Loucy (cell line): ENCODE measurements at regions not wholly inside any gene's neighbourhood (a gene's known extent, or its start where the extent isn't known, plus 50 kb on each side); places are given as distances from the start of the nearest gene placed in this dataset.

ENCODE experiments used
- H2AFZ ChIP-seq: fragments of 200-600 bp; sonication (generic); 2 replicates; pipeline ENCODE4 v1.6.0; 2016; ENCODE audit warnings: antibody characterized with exemption, mild to moderate bottlenecking, low read length, moderate library complexity
- H3F3A ChIP-seq: fragments of 200-600 bp; 2 replicates; pipeline ENCODE4 v1.6.0; 2016; ENCODE audit warnings: antibody characterized with exemption, low read depth, mild to moderate bottlenecking
- H3K27me3 ChIP-seq: fragments of 200-600 bp; sonication (generic); 2 replicates; pipeline ENCODE4 v1.6.1; 2014; ENCODE audit warnings: low read length, mild to moderate bottlenecking; ENCODE audit not compliant: insufficient read depth, poor library complexity, severe bottlenecking
- H3K36me3 ChIP-seq: fragments of 200-600 bp; sonication (generic); 2 replicates; pipeline ENCODE4 v1.6.1; 2016; ENCODE audit warnings: low read length; ENCODE audit not compliant: insufficient read depth
- H3K4me1 ChIP-seq: fragments of 200-600 bp; sonication (generic); 2 replicates; pipeline ENCODE4 v1.5.1; 2014; ENCODE audit warnings: low read length, mild to moderate bottlenecking; ENCODE audit not compliant: insufficient read depth, poor library complexity, severe bottlenecking
- H3K4me2 ChIP-seq: fragments of 200-600 bp; sonication (generic); 2 replicates; pipeline ENCODE4 v1.6.0; 2014; ENCODE audit warnings: antibody characterized with exemption, low read length, low read depth, mild to moderate bottlenecking; ENCODE audit not compliant: poor library complexity, severe bottlenecking
- H3K4me3 ChIP-seq: fragments of 200-600 bp; sonication (generic); 2 replicates; pipeline ENCODE4 v1.5.1; 2014; ENCODE audit warnings: low read length, mild to moderate bottlenecking, mixed read lengths; ENCODE audit not compliant: poor library complexity, severe bottlenecking
- H3K79me2 ChIP-seq: fragments of 200-600 bp; sonication (generic); 2 replicates; pipeline ENCODE4 v1.6.1; 2014; ENCODE audit warnings: low read length; ENCODE audit not compliant: insufficient read depth
- H3K9ac ChIP-seq: fragments of 200-600 bp; sonication (generic); 2 replicates; pipeline ENCODE4 v1.6.0; 2014; ENCODE audit warnings: mild to moderate bottlenecking, low read depth, low read length, moderate library complexity; ENCODE audit not compliant: poor library complexity, severe bottlenecking
- H3K9me2 ChIP-seq: fragments of 200-600 bp; sonication (generic); replicated peaks from 2 replicates; pipeline ENCODE4 v1.6.1; 2016; ENCODE audit warnings: low read depth, low read length, mixed read lengths
- H3K9me3 ChIP-seq: fragments of 200-600 bp; sonication (generic); 2 replicates; pipeline ENCODE4 v1.6.1; 2014; ENCODE audit warnings: mild to moderate bottlenecking, antibody characterized with exemption, low read length, low read depth; ENCODE audit not compliant: insufficient read depth
- H4K20me1 ChIP-seq: fragments of 200-600 bp; sonication (generic); 2 replicates; pipeline ENCODE4 v1.6.0; 2014; ENCODE audit warnings: antibody characterized with exemption, low read length, mild to moderate bottlenecking; ENCODE audit not compliant: insufficient read depth, poor library complexity, severe bottlenecking
- EZH2phosphoT487 ChIP-seq: fragments of 200-600 bp; IDR thresholded peaks from 2 replicates; pipeline ENCODE4 v1.6.1; 2018; ENCODE audit warnings: antibody characterized with exemption, mild to moderate bottlenecking, moderate library complexity, borderline replicate concordance
- TF ChIP-seq, protein P1 (sequence below): fragments of 200-600 bp; sonication (generic); conservative IDR thresholded peaks from 2 replicates; pipeline ENCODE4 v1.5.1; 2014; ENCODE audit warnings: mild to moderate bottlenecking, antibody characterized with exemption, low read length

DNA sequence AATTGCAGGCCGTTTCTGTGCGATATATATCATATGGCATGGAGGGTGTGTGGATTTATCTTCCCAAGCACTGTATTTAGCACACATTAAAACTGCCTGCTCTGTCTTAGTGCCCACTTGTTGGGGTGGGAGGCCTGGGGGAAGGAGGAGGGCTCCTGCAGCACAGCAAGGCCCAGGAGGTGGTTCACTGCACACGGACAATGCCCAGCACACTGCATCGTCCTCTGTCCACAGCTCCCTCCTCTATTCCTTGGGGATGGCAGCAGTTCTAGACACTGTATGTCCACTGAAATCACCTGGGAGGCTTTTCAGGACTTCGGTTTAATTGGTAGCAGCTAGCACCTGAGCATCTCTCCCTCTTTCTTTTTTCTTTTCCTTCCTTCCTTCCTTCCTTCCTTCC is 161.2 kb downstream of the KTN1 start:
- no peak overlapping the region for H3K9ac ChIP-seq
- no peaks in the 10 kb centered on the region for H3F3A ChIP-seq
- H3K4me1 ChIP-seq, result no peaks in the 10 kb centered on the region
- no peak overlapping the region for H3K4me3 ChIP-seq
- no peaks in the 10 kb centered on the region for H3K79me2 ChIP-seq
- no peak for TF ChIP-seq EZH2phosphoT487
- TF ChIP-seq, protein P1, sequence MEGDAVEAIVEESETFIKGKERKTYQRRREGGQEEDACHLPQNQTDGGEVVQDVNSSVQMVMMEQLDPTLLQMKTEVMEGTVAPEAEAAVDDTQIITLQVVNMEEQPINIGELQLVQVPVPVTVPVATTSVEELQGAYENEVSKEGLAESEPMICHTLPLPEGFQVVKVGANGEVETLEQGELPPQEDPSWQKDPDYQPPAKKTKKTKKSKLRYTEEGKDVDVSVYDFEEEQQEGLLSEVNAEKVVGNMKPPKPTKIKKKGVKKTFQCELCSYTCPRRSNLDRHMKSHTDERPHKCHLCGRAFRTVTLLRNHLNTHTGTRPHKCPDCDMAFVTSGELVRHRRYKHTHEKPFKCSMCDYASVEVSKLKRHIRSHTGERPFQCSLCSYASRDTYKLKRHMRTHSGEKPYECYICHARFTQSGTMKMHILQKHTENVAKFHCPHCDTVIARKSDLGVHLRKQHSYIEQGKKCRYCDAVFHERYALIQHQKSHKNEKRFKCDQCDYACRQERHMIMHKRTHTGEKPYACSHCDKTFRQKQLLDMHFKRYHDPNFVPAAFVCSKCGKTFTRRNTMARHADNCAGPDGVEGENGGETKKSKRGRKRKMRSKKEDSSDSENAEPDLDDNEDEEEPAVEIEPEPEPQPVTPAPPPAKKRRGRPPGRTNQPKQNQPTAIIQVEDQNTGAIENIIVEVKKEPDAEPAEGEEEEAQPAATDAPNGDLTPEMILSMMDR, result no peak
- no peaks in the 10 kb centered on the region for H3K36me3 ChIP-seq
- no peak overlapping the region for H3K4me2 ChIP-seq
- no peak overlapping the region for H2AFZ ChIP-seq
- H3K27me3 ChIP-seq, result no peaks in the 10 kb centered on the region
- H4K20me1 ChIP-seq, result no peaks in the 10 kb centered on the region
- no peaks in the 10 kb centered on the region for H3K9me2 ChIP-seq
- H3K9me3 ChIP-seq, result no peaks in the 10 kb centered on the region

DNA sequence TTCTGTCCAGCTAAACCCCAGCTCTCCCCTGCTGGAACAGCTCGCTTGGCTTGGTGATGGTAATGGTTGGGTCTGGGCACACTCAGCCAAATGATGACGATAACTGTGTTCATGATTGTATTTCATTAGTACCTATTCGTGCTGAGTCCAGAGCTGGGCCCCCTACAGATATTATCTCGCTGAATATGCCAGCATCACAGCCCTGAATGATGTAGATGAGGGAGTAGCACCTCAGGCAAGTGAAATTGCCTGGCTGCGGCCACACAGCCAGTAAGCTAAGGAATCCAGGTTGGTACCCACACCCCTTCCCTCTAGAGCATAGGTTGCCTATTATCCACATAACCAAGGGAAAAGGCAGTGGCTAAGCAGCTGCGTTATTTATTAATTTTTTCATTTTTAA is 163.5 kb downstream of the KTN1 start:
- no peaks in the 10 kb centered on the region for H3K27me3 ChIP-seq
- no peak overlapping the region for H3K4me2 ChIP-seq
- H3K79me2 ChIP-seq, result no peaks in the 10 kb centered on the region
- H4K20me1 ChIP-seq, result no peaks in the 10 kb centered on the region
- H3K9ac ChIP-seq, result no peak overlapping the region
- no peaks in the 10 kb centered on the region for H3K4me1 ChIP-seq
- H2AFZ ChIP-seq, result no peak overlapping the region
- no peaks in the 10 kb centered on the region for H3K9me3 ChIP-seq
- H3K4me3 ChIP-seq, result no peak overlapping the region
- TF ChIP-seq, protein P1, result no peak
- TF ChIP-seq EZH2phosphoT487, result no peak
- H3F3A ChIP-seq, result no peaks in the 10 kb centered on the region
- no peaks in the 10 kb centered on the region for H3K9me2 ChIP-seq
- no peaks in the 10 kb centered on the region for H3K36me3 ChIP-seq

DNA sequence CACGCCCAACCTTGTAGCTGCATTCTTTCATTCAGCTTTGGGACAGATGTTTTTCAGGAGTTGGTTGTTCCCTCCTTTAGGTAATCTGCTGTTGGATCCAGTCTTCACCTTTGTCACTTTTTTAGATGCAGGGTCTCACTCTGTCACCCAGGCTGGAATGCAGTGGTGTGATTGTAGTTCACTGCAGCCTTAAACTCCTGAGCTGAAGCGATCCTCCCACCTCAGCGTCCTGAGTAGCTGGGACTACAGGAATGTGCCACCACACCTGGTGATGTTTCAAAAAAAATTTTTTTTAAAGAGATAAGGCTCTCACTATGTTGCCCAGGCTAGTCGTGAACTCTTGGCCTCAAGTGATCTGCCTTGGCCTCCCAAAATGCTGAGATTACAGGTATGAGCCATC is 164.3 kb downstream of the KTN1 start:
- TF ChIP-seq EZH2phosphoT487, result no peak
- TF ChIP-seq, protein P1, result no peak
- H3K9me2 ChIP-seq, result no peaks in the 10 kb centered on the region
- no peaks in the 10 kb centered on the region for H3K4me1 ChIP-seq
- no peaks in the 10 kb centered on the region for H3F3A ChIP-seq
- H3K27me3 ChIP-seq, result no peaks in the 10 kb centered on the region
- no peaks in the 10 kb centered on the region for H3K36me3 ChIP-seq
- no peaks in the 10 kb centered on the region for H4K20me1 ChIP-seq
- no peaks in the 10 kb centered on the region for H3K79me2 ChIP-seq
- no peak overlapping the region for H3K4me3 ChIP-seq
- H2AFZ ChIP-seq, result no peak overlapping the region
- H3K4me2 ChIP-seq, result no peak overlapping the region
- no peak overlapping the region for H3K9ac ChIP-seq
- no peaks in the 10 kb centered on the region for H3K9me3 ChIP-seq
